Inflammatory macrophage treated with lipopolysaccharide for 1 hour (primary cell): ENCODE measurements at regions not wholly inside any gene's neighbourhood (a gene's known extent, or its start where the extent isn't known, plus 50 kb on each side); places are given as distances from the start of the nearest gene placed in this dataset.
"Not testable (repeated sequence)": the region's sequence is repeated elsewhere in the genome, so short reads cannot be mapped to it uniquely, and the experiment has no call there.

Source experiments
- DNase-seq, 2 donors: peaks; one replicate each; pipeline ENCODE4 v3.0.0-alpha.2; 2020 to 2022

DNA sequence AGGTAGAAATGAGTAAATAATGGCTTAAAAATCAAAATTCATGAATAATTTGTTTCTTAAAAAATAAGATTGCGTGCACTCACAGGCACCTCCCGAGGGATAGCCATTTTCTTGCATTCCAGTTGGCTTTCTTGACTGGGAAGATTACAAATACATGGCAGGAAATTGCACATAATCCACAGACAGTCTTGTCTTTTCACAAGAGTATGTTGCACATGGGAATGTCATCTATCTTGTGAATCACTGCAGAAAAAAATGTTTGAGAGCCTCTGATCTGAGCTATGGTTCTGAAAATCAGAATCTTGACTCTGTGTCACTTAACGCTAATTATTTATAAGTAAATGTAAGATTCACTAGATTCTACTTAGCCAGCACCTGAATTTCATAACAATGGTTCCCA is 74.1 kb upstream of the PRKG1 start:
- no peak for DNase-seq

DNA sequence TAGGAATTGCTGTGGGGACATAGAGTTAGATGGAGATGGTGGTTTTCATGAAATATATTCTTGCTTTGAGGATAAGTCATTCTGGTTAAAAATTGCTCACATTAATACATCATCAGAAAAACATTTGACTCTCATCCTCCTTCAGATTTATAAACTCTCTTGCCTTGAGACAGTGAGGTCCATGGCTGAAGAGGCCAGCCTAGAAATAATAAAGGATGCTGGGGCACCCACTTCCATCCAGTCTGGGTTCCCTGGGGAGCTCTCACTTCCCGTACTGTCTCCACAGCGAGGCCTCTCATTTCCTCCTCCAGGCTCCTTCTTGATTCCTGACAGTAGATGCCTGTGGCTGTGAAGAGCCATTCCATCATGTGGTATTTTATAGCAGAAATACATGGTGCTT is 73.3 kb upstream of the PRKG1 start:
- DNase-seq: no peak

DNA sequence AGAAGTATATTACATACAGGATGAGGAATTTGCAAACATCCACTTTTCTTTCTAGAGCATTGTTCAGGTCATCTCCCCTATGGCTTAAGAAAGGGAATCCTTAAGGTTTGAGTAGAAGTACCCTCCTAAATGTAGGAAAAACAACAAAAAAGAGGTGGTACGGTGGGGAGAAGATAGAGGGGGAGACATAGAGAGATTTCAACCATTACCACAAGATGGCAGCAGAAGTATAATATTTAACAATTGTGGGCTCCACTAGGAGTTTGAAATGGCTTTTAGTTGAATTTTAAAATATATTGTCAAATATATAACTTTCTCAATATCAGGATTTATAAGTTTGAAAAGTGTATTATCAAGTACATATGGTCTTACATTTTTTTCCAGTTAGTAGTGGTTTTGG is 72.7 kb upstream of the PRKG1 start:
- peak in 1 of 2 donors; percentile 43 for DNase-seq

DNA sequence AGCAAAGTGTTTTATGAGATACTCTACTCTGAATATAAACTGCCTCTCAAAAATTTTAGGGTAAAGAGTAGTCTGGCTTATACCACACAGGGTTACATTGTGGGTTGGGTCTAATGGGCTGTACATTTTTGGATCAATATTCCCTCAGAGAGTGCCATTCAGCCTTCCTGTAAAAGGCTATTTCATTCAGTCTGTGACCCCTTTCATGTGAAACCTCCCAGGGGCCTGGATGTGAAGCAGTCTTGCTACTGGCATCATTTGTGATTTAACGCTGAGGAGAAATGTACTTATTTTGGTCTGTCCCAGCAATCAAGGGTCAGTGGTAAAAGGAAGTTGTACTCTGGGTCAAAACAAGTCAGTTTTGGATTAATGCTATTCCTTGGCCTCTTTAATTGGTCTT is 71.8 kb upstream of the PRKG1 start:
- DNase-seq: no peak

DNA sequence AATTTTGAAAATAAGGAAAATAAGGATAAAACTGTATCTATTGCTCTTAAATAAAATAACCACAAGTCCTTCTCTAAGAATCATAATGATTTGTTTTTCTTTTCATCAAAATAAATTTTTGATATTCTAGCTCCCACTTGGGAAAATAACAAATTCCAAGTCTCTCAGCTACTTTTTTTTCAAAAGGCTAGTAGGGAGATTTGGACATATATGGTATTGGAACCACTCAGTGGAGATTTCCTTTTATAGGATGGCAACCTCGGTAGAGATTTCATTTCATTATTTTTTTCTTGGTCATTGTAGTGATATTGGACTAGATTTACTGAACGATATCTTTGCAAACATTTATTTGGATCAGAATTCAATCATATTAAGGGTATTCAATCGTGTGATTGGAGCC is 69.5 kb upstream of the PRKG1 start:
- DNase-seq: no peak

DNA sequence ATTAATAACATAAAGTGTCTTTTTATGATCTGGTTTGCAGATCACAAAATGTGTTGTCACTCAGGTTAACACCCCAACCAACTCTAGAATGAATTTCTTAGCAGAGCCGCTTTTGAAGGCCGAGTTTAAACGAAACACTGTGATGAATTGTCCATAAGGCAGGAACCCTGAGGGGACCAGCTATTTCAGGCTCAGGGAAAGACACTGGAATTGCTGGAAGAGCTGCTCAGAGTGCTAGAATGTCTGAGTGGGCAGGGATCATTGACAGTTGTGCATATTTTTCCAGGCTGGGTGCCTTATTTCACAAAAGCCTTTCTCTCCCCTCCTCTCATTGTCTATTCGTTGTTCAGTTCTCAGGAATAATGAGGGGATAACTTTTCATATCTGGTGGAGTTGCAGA is 68.7 kb upstream of the PRKG1 start:
- no peak for DNase-seq

DNA sequence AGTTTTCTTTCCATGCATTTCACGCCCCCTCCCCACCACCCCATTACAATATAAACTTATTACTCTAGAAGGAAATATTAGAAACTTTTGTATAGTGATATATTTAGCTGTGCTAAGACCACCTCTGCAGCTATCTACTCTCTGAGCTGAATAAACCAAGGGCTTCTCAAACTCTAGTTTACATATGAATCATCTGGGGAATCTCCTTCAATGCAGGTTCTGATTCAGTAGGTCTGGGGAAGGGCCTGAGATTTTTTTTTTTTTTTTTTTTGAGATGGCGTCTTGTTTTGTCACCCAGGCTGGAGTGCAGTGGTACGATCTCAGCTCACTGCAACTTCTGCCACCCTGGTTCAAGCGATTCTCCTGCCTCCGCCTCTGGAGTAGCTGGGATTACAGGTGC is 67.6 kb upstream of the PRKG1 start:
- DNase-seq: no peak

DNA sequence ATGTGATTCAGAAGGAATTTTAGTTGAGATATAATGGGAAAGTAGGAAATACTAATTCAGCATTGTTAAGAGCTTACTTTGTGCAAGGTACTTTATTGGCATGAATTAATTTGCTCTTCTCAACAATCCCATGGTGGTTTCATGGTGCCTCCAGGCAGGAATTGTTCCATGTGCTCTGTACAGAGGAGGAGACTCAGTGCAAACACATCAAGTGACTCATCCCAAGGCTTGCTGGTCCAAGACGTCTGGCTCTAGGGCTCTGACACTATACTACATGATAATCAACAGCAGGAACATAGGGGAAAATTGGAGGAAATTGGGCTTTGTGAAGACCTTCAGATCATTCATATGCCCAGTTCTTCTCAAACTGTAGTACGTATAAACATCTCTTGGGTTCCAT is 66.5 kb upstream of the PRKG1 start:
- DNase-seq: no peak

DNA sequence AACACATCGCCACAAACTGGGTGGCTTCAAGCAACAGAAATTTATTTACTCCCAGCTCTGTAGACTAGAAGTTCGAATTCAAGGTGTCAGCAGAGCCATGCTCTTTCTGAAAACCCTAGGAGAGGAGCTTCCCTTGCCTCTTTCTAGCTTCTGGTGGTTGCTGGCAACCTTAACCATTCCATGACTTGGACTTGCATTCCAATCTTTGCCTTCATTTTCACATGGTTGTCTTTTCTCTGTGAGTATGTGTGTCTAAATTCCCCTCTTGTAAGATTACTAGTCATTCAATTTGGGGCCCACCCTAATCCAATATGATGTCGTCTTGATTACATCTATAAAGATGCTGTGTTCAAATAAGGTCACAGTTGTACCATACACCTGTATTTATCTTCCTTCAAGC is 65.9 kb upstream of the PRKG1 start:
- DNase-seq: no peak

DNA sequence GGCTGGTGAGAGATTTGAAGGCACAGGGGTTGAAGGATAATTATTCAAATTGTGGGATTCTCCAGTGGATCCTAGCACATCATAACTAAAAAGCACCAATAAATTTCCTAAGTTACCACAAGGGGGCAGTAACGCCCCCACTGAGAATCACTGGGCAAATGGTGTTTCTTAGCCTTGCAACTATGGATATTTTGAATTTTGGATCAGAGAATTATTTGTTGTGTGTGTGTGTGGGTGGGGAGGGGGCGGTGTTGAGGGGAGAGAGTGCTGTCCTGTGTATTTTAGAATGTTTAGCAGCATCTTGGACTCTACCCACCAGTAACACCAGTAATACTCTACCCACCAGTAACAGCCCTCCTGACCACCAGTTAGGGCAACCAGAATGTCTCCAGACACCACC is 63.3 kb upstream of the PRKG1 start:
- peak; percentile 14 to 63 for DNase-seq

DNA sequence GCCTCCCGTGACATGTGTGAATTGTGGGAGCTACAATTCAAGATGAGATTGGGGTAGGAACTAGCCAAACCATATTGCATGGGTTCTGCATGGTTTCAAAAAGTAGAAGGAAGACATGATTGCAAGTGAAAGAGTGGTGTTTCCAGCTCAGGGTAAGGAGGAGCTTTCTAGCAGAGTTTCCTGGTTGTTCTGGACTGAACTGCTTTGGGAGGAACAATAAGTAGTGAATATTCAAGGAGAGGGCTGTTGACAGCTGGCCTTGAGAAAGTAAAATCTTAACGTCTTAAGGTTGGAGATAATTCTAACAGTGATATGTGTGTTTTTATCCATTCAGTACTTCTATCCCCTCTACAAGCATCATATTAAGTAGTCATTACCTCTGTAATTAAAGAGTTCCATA is 62.2 kb upstream of the PRKG1 start:
- no peak for DNase-seq

DNA sequence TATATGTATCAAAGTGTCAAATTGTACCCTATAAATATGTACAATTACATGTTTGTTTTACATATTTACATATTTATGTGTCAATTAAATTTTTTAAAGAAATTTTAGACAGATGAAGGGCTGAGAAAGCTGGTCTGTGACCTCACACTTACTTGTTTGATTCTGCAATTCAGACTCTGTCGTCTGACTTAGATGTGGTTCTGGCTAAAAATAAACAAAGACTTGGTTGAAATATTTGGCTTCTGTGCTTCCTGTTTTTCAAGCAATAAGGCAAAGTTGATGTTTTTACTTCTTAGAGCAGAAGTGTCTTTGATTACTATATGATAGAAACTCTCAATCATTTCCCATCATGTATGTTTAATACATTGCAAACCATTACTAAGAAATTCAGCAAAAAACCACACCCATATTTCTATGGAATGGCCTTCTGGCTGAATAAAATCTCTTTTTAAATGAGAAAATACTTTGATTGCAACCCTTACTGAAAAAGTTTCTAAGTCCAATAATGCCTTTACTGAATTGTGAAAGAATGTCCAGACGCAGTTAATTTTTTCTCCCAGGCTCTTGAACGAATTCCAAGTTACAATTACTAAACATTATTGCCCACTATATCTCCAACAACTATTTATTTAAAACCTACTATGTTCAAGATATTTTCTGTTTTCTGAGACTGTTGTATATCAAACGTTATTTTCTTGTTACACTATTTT is 59.5 kb upstream of the PRKG1 start:
- DNase-seq: peak in 1 of 2 donors; percentile 8

DNA sequence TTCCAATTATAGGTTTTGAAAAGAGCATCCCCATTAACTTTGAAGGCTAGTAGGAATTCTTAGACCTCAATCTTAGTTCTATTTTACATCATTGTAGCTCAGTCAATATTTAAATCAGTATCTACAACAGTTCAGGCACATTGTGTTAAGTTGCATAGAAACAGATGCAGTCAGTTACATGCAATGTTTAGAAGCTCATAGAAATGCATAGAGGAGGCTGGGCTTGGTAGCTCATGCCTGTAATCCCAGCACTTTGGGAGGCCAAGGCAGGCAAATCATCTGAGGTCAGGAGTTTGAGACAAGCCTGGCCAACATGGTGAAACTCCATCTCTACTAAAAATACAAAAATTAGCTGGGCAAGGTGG is 58.9 kb upstream of the PRKG1 start:
- not testable (repeated sequence) for DNase-seq

DNA sequence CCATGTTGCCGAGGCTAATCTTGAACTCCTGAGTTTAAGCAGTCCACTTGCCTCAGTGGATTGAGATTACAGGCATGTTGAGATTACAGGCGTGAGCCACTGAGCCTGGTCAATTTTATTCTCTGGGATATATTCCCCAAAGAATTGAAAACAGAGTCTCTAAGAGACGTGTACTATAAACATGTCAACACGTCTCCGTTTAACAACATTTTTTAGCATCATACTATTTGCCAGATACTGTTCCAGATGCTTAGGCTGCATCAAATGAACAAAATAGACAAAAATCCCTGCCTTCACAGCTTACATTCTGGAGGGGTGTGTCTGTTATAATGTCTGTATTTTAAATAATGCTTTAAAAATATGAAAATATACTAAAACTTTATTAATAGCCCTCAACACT is 54.1 kb upstream of the PRKG1 start:
- no peak for DNase-seq

DNA sequence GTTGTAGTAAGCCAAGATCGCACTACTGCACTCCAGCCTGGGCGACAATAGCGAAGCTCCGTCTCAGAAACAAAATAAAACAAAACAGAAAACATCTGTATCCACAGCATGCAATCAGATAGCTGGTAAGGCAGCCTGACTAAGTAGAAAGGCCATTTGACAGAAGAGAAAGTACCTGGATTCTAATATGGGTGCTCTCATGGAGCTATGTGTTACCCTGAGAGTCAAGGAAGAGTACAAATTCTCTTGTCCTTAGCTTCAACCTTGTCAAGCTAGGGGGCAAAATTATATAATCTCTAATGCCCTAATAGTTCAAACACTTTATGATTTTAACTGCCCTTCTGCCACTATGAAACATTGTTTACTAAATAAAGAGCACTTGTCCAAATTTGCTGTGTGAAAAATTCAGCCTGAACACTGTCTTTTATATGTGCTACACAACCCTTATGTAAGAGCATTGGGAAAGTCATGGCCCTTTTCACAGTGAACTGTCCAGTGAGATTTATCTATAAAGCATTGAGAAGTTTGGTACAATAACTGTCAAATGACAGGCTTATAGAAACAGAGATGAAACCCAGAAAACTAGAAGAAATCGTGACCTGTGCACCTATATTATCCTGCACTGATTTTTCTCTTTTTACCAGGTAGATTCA is 51.2 kb upstream of the PRKG1 start:
- no peak for DNase-seq

DNA sequence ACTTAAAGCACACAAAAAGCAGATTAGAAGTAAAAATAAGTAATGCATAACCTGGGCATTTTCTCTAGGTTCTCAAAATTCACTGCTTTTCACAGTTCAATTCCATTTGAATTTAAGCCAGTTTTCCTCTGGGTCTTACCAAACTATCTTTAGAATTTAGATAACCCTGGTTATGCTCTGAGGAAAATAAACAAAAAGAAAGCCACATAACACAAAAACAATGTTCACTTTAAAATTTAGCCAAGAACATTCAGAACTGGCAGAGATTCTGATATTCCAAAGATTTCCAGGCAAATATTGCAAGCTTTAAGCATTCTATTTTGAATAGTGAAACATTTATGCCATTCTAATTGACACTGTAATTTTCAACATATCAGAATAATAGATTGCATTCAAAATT is 50.7 kb upstream of the PRKG1 start:
- DNase-seq: no peak
